Left kidney (tissue), 1 donor: ENCODE measurements at regions not wholly inside any gene's neighbourhood (a gene's known extent, or its start where the extent isn't known, plus 50 kb on each side); places are given as distances from the start of the nearest gene placed in this dataset.
"Not testable (repeated sequence)": the region's sequence is repeated elsewhere in the genome, so short reads cannot be mapped to it uniquely, and the experiment has no call there.

Experiments used
- DNase-seq: peaks from one replicate; pipeline ENCODE4 v3.0.0-alpha.2; 2013

GRCh38 chr2:116769514-116769913 lies 1045.0 kb upstream of the DDX18 start:
- no peak for DNase-seq

GRCh38 chr2:116776556-116776955 lies 1037.9 kb upstream of the DDX18 start:
- DNase-seq, result no peak

GRCh38 chr2:116787848-116788247 lies 1026.6 kb upstream of the DDX18 start:
- DNase-seq, result no peak

- no peak for DNase-seq
These were observed 1011.8 kb upstream of the DDX18 start for GRCh38 chr2:116802671-116803070.

GRCh38 chr2:116804901-116805300 lies 1009.6 kb upstream of the DDX18 start:
- no peak for DNase-seq

GRCh38 chr2:116806505-116806904 lies 1008.0 kb upstream of the DDX18 start:
- not testable (repeated sequence) for DNase-seq

- no peak for DNase-seq
These were observed 1005.4 kb upstream of the DDX18 start for GRCh38 chr2:116809109-116809508.

- no peak for DNase-seq
These were observed 1004.4 kb upstream of the DDX18 start for GRCh38 chr2:116810071-116810470.

GRCh38 chr2:116810645-116811044 lies 1003.8 kb upstream of the DDX18 start:
- DNase-seq, result no peak

- DNase-seq, result no peak
These were observed 995.1 kb upstream of the DDX18 start for GRCh38 chr2:116819355-116819754.

GRCh38 chr2:116820986-116821385 lies 993.5 kb upstream of the DDX18 start:
- no peak for DNase-seq

GRCh38 chr2:116829543-116829942 lies 984.9 kb upstream of the DDX18 start:
- DNase-seq, result not testable (repeated sequence)

GRCh38 chr2:116832148-116832547 lies 982.3 kb upstream of the DDX18 start:
- no peak for DNase-seq

- DNase-seq, result no peak
These were observed 981.4 kb upstream of the DDX18 start for GRCh38 chr2:116833052-116833451.

- DNase-seq, result no peak
These were observed 972.3 kb upstream of the DDX18 start for GRCh38 chr2:116842164-116842563.

GRCh38 chr2:116859708-116860107 lies 954.8 kb upstream of the DDX18 start:
- DNase-seq, result no peak

- no peak for DNase-seq
These were observed 940.5 kb upstream of the DDX18 start for GRCh38 chr2:116874021-116874420.

GRCh38 chr2:116877274-116877673 lies 937.2 kb upstream of the DDX18 start:
- no peak for DNase-seq

GRCh38 chr2:116877944-116878343 lies 936.5 kb upstream of the DDX18 start:
- DNase-seq, result no peak

GRCh38 chr2:116879650-116880160 lies 934.8 kb upstream of the DDX18 start:
- DNase-seq, result no peak

GRCh38 chr2:116891191-116891590 lies 923.3 kb upstream of the DDX18 start:
- DNase-seq, result no peak

- DNase-seq, result no peak
These were observed 903.0 kb upstream of the DDX18 start for GRCh38 chr2:116911540-116911939.

- no peak for DNase-seq
These were observed 898.8 kb upstream of the DDX18 start for GRCh38 chr2:116915673-116916072.

GRCh38 chr2:116917196-116917595 lies 897.3 kb upstream of the DDX18 start:
- no peak for DNase-seq

- no peak for DNase-seq
These were observed 895.9 kb upstream of the DDX18 start for GRCh38 chr2:116918574-116918973.
